ENCODE measurements at regions not wholly inside any gene's neighbourhood (a gene's known extent, or its start where the extent isn't known, plus 50 kb on each side); places are given as distances from the start of the nearest gene placed in this dataset.

GRCh38 chr1:195012995-195013394 is 1595.2 kb downstream of the KCNT2 start:
- no peaks in the 10 kb centered on the region for H3K27me3 ChIP-seq (replicated peaks; ENCODE audit: insufficient read depth)
- H3K9me3 ChIP-seq, result no peaks in the 10 kb centered on the region
- H3K4me3 ChIP-seq, result no peak overlapping the region
- no peak for TF ChIP-seq CTCF (IDR thresholded peaks at IDR 0.05)
- H3K4me1 ChIP-seq (ENCODE audit: control insufficient read depth in 1 of 2, low read depth in 2 of 2), result no peaks in the 10 kb centered on the region
- no peaks in the 10 kb centered on the region for H3K36me3 ChIP-seq
- H3K27ac ChIP-seq, result no peak overlapping the region
- no peak for DNase-seq (ENCODE audit: low spot score)
- no peak for ATAC-seq (ENCODE audit: insufficient number of reproducible peaks, low FRiP score, low read depth)

GRCh38 chr1:195005338-195005737 is 1602.9 kb downstream of the KCNT2 start:
- ATAC-seq (ENCODE audit: insufficient number of reproducible peaks, low FRiP score, low read depth), result no peak
- Histone ChIP-seq H3K4me3 (no peak overlapping the region), H3K36me3 (no peaks in the 10 kb centered on the region), H3K9me3 (no peaks in the 10 kb centered on the region), H3K4me1 (ENCODE audit: control insufficient read depth in 1 of 2, low read depth in 2 of 2) (no peaks in the 10 kb centered on the region), H3K27me3 (replicated peaks; ENCODE audit: insufficient read depth) (no peaks in the 10 kb centered on the region), H3K27ac (no peak overlapping the region)
- no peak for TF ChIP-seq CTCF (IDR thresholded peaks at IDR 0.05)
- DNase-seq (ENCODE audit: low spot score), result no peak

GRCh38 chr1:194990483-194990882 is 1617.8 kb downstream of the KCNT2 start:
- ATAC-seq (ENCODE audit: insufficient number of reproducible peaks, low FRiP score, low read depth) (no peak), DNase-seq (ENCODE audit: low spot score) (no peak)
- TF ChIP-seq CTCF (IDR thresholded peaks at IDR 0.05), result no peak
- H3K27ac ChIP-seq, result no peak overlapping the region
- H3K9me3 ChIP-seq, result no peaks in the 10 kb centered on the region
- no peaks in the 10 kb centered on the region for H3K4me1 ChIP-seq (ENCODE audit: control insufficient read depth in 1 of 2, low read depth in 2 of 2)
- no peaks in the 10 kb centered on the region for H3K27me3 ChIP-seq (replicated peaks; ENCODE audit: insufficient read depth)
- H3K4me3 ChIP-seq, result no peak overlapping the region
- H3K36me3 ChIP-seq, result no peaks in the 10 kb centered on the region

- TF ChIP-seq CTCF (IDR thresholded peaks at IDR 0.05), result no peak
- DNase-seq (ENCODE audit: low spot score) (no peak), ATAC-seq (ENCODE audit: insufficient number of reproducible peaks, low FRiP score, low read depth) (no peak)
- H3K27me3 ChIP-seq (replicated peaks; ENCODE audit: insufficient read depth), result no peaks in the 10 kb centered on the region
- no peaks in the 10 kb centered on the region for H3K36me3 ChIP-seq
- H3K27ac ChIP-seq, result no peak overlapping the region
- H3K9me3 ChIP-seq, result no peaks in the 10 kb centered on the region
- no peaks in the 10 kb centered on the region for H3K4me1 ChIP-seq (ENCODE audit: control insufficient read depth in 1 of 2, low read depth in 2 of 2)
- no peak overlapping the region for H3K4me3 ChIP-seq
Observed at GRCh38 chr1:194975913-194976312, 1632.3 kb downstream of the KCNT2 start.

GRCh38 chr1:194968916-194969315 is 1639.3 kb downstream of the KCNT2 start:
- Histone ChIP-seq H3K27me3 (replicated peaks; ENCODE audit: insufficient read depth) (no peaks in the 10 kb centered on the region), H3K27ac (no peak overlapping the region), H3K4me1 (ENCODE audit: control insufficient read depth in 1 of 2, low read depth in 2 of 2) (no peaks in the 10 kb centered on the region), H3K4me3 (no peak overlapping the region), H3K9me3 (no peaks in the 10 kb centered on the region), H3K36me3 (no peaks in the 10 kb centered on the region)
- ATAC-seq (ENCODE audit: insufficient number of reproducible peaks, low FRiP score, low read depth) (no peak), DNase-seq (ENCODE audit: low spot score) (no peak)
- TF ChIP-seq CTCF (IDR thresholded peaks at IDR 0.05), result no peak
